H1 (cell line): ENCODE measurements at regions not wholly inside any gene's neighbourhood (a gene's known extent, or its start where the extent isn't known, plus 50 kb on each side); places are given as distances from the start of the nearest gene placed in this dataset.

ENCODE experiments used
- CTCF ChIA-PET: fragments of 300-600 bp; sonication (Branson Sonifier 250); formaldehyde crosslinking; loops from one replicate; lab custom pipeline; 2021; ENCODE audit not compliant: partially characterized antibody; lab: Charles Lee
- POLR2A ChIA-PET: fragments of 300-600 bp; sonication (Branson Sonifier 250); formaldehyde crosslinking; loops from one replicate; lab custom pipeline; 2021; ENCODE audit warnings: inconsistent platforms; ENCODE audit not compliant: partially characterized antibody; lab: Charles Lee
- DNase-seq, 2 experiments: peaks; one replicate each; pipeline versions ENCODE4 v3.0.0 to v3.0.0-alpha.2; 2010 to 2022; ENCODE audit warnings: low spot score in 2 of 2, low read depth in 1 of 2, mixed read lengths in 1 of 2
- FAIRE-seq: peaks from 2 replicates; lab custom pipeline; 2011; peaks lifted over from hg19 to GRCh38; lab: Jason Lieb, UNC
- H2AFZ ChIP-seq: 2 replicates; pipeline ENCODE4 v1.8.1; 2012; ENCODE audit warnings: low read length, inconsistent platforms
- H2AK5ac ChIP-seq: 2 replicates; pipeline ENCODE4 v1.6.1; 2013; ENCODE audit warnings: low read depth, low read length
- H2BK120ac ChIP-seq: replicated peaks from 2 replicates; pipeline ENCODE3; 2013; ENCODE audit warnings: low read depth, low read length, inconsistent platforms
- H2BK12ac ChIP-seq: 2 replicates; pipeline ENCODE4 v1.6.1; 2013; ENCODE audit warnings: low read depth, low read length
- H2BK15ac ChIP-seq: 2 replicates; pipeline ENCODE4 v1.6.1; 2013; ENCODE audit warnings: low read length
- H2BK20ac ChIP-seq: 2 replicates; pipeline ENCODE4 v1.6.1; 2013; ENCODE audit warnings: low read length
- H2BK5ac ChIP-seq: 2 replicates; pipeline ENCODE4 v1.6.1; 2013; ENCODE audit warnings: low read depth, low read length
- H3K14ac ChIP-seq: 2 replicates; pipeline ENCODE4 v1.6.1; 2013; ENCODE audit warnings: inconsistent platforms; ENCODE audit not compliant: insufficient read length
- H3K18ac ChIP-seq: 2 replicates; pipeline ENCODE4 v1.6.1; 2013; ENCODE audit warnings: low read length; ENCODE audit errors: extremely low read depth
- H3K23ac ChIP-seq: 2 replicates; pipeline ENCODE4 v1.6.1; 2013; ENCODE audit warnings: inconsistent platforms; ENCODE audit not compliant: insufficient read length
- H3K23me2 ChIP-seq: 2 replicates; pipeline ENCODE4 v1.6.1; 2013; ENCODE audit warnings: low read depth, low read length
- H3K27ac ChIP-seq: 2 replicates; pipeline ENCODE4 v1.6.1; 2011; ENCODE audit warnings: low read depth, low read length, inconsistent platforms
- H3K27me3 ChIP-seq, 4 experiments: replicated peaks in 1 of 4; 1 replicate in 1 of 4; 2 replicates in 3 of 4; pipeline versions ENCODE4 v1.6.1 to v1.8.1; 2011 to 2013; ENCODE audit warnings: low read length in 3 of 4, mild to moderate bottlenecking in 3 of 4, inconsistent platforms in 2 of 4, mixed read lengths in 2 of 4, moderate library complexity in 1 of 4; ENCODE audit not compliant: control insufficient read depth in 3 of 4, insufficient read depth in 3 of 4; ENCODE audit errors: extremely low read depth in 1 of 4
- H3K36me3 ChIP-seq, 4 experiments: 2 replicates each; pipeline versions ENCODE4 v1.6.1 to v1.8.1; 2011 to 2013; ENCODE audit warnings: mild to moderate bottlenecking in 4 of 4, low read length in 3 of 4, moderate library complexity in 2 of 4, control low read depth in 1 of 4, inconsistent platforms in 1 of 4; ENCODE audit not compliant: insufficient read depth in 4 of 4, control insufficient read depth in 2 of 4
- H3K4ac ChIP-seq: replicated peaks from 2 replicates; pipeline ENCODE3; 2013; ENCODE audit warnings: low read length, low read depth, mixed read lengths, inconsistent platforms; ENCODE audit not compliant: insufficient read length
- H3K4me1 ChIP-seq, 4 experiments: replicated peaks in 1 of 4; 1 replicate in 1 of 4; 2 replicates in 3 of 4; pipeline versions ENCODE4 v1.6.1 to v1.8.1; 2011 to 2013; ENCODE audit warnings: low read length in 3 of 4, inconsistent platforms in 2 of 4, mixed read lengths in 1 of 4; ENCODE audit not compliant: insufficient read depth in 4 of 4, control insufficient read depth in 3 of 4
- H3K4me2 ChIP-seq, 2 experiments: 2 replicates each; pipeline versions ENCODE4 v1.6.1 to v1.8.1; 2011 to 2013; ENCODE audit warnings: low read depth in 2 of 2, low read length in 2 of 2, control low read depth in 1 of 2, inconsistent platforms in 1 of 2, mild to moderate bottlenecking in 1 of 2; ENCODE audit not compliant: insufficient read depth in 1 of 2
- H3K4me3 ChIP-seq, 4 experiments: fragments of 200-600, 300-600 bp in 1 of 4; sonication (generic), shearing (Covaris generic), sonication (Bioruptor Twin) in 1 of 4; 2 replicates each; pipeline versions ENCODE4 v1.5.1 to v1.8.1; 2011 to 2016; ENCODE audit warnings: low read length in 4 of 4, low read depth in 3 of 4, control low read depth in 2 of 4, inconsistent platforms in 2 of 4, mild to moderate bottlenecking in 2 of 4, mixed read lengths in 1 of 4, moderate library complexity in 1 of 4; ENCODE audit not compliant: insufficient read depth in 2 of 4; ENCODE audit errors: extremely low read depth in 1 of 4
- H3K56ac ChIP-seq: replicated peaks from 2 replicates; pipeline ENCODE3; 2013; ENCODE audit warnings: low read depth, mild to moderate bottlenecking, mixed read lengths, low read length, inconsistent platforms; ENCODE audit not compliant: insufficient read length
- H3K79me1 ChIP-seq: 2 replicates; pipeline ENCODE4 v1.6.1; 2013; ENCODE audit warnings: low read depth, low read length, control low read depth
- H3K79me2 ChIP-seq, 2 experiments: 2 replicates each; pipeline versions ENCODE4 v1.6.1 to v1.8.1; 2012 to 2013; ENCODE audit warnings: low read length in 2 of 2, mild to moderate bottlenecking in 2 of 2, inconsistent platforms in 1 of 2; ENCODE audit not compliant: insufficient read depth in 2 of 2, control insufficient read depth in 1 of 2
- H3K9ac ChIP-seq, 4 experiments: replicated peaks in 1 of 4; 1 replicate in 1 of 4; 2 replicates in 3 of 4; pipeline versions ENCODE4 v1.6.1 to v1.8.1; 2011 to 2013; ENCODE audit warnings: low read depth in 3 of 4, low read length in 3 of 4, control low read depth in 2 of 4, mild to moderate bottlenecking in 2 of 4, moderate library complexity in 2 of 4, inconsistent platforms in 1 of 4; ENCODE audit errors: extremely low read depth in 1 of 4
- H3K9me3 ChIP-seq, 2 experiments: 2 replicates each; pipeline versions ENCODE4 v1.6.1 to v1.8.1; 2012 to 2013; ENCODE audit warnings: mild to moderate bottlenecking in 2 of 2, moderate library complexity in 2 of 2, control low read depth in 1 of 2, inconsistent platforms in 1 of 2, low read depth in 1 of 2, low read length in 1 of 2, mixed read lengths in 1 of 2; ENCODE audit not compliant: insufficient read depth in 2 of 2
- H4K20me1 ChIP-seq, 2 experiments: replicated peaks in 1 of 2; 2 replicates each; pipeline versions ENCODE3 to v1.8.1; 2011 to 2013; ENCODE audit warnings: inconsistent platforms in 2 of 2, low read length in 2 of 2, mild to moderate bottlenecking in 1 of 2; ENCODE audit not compliant: insufficient read depth in 2 of 2, control insufficient read depth in 1 of 2
- H4K5ac ChIP-seq: 2 replicates; pipeline ENCODE4 v1.6.1; 2013; ENCODE audit warnings: low read length, low read depth, mixed read lengths, inconsistent platforms; ENCODE audit not compliant: insufficient read length
- H4K8ac ChIP-seq: 2 replicates; pipeline ENCODE4 v1.8.0; 2013; ENCODE audit warnings: mild to moderate bottlenecking, moderate library complexity, low read length, inconsistent platforms; ENCODE audit not compliant: insufficient read depth; ENCODE audit errors: extremely low read depth
- H4K91ac ChIP-seq: replicated peaks from 2 replicates; pipeline ENCODE3; 2013; ENCODE audit warnings: low read length, mixed read lengths, inconsistent platforms; ENCODE audit not compliant: insufficient read length
- BCL11A ChIP-seq, 2 experiments: IDR thresholded peaks; one replicate each; pipeline ENCODE4 v1.6.1; 2011; ENCODE audit warnings: low read depth in 2 of 2, low read length in 2 of 2, mild to moderate bottlenecking in 2 of 2
- CBX5 ChIP-seq: fragments of 300-800, 300-1000 bp; sonication (generic); IDR thresholded peaks from 2 replicates; pipeline ENCODE4 v1.7.1; 2016; ENCODE audit warnings: antibody characterized with exemption, low read length, low read depth
- PHF8 ChIP-seq: fragments of 200-600 bp; sonication (generic); conservative IDR thresholded peaks from 2 replicates; pipeline ENCODE4 v1.7.1; 2012; ENCODE audit warnings: low read depth, mild to moderate bottlenecking, inconsistent platforms, low read length, moderate library complexity
- POLR2AphosphoS5 ChIP-seq: IDR thresholded peaks from 2 replicates; pipeline ENCODE4 v1.6.1; 2011; ENCODE audit warnings: low read depth, low read length
- RXRA ChIP-seq: IDR thresholded peaks from 2 replicates; pipeline ENCODE4 v1.6.1; 2011; ENCODE audit warnings: low read depth, mild to moderate bottlenecking, low read length, moderate library complexity; ENCODE audit not compliant: insufficient read depth
- SAP30 ChIP-seq: fragments of 300-600 bp; sonication (generic); IDR thresholded peaks from 2 replicates; pipeline ENCODE4 v1.7.1; 2012; ENCODE audit warnings: low read length, moderate library complexity, mild to moderate bottlenecking, inconsistent platforms; ENCODE audit not compliant: insufficient read depth, insufficient replicate concordance
- SIRT6 ChIP-seq: IDR thresholded peaks from one replicate; pipeline ENCODE4 v1.7.1; 2012; ENCODE audit warnings: low read length, inconsistent platforms
- SIX5 ChIP-seq: IDR thresholded peaks from 2 replicates; pipeline ENCODE4 v1.6.1; 2011; ENCODE audit warnings: mild to moderate bottlenecking, low read depth, low read length
- SRF ChIP-seq: IDR thresholded peaks from 2 replicates; pipeline ENCODE4 v1.6.1; 2011; ENCODE audit warnings: mild to moderate bottlenecking, low read depth, low read length, moderate library complexity
- YY1 ChIP-seq: IDR thresholded peaks from 2 replicates; pipeline ENCODE4 v1.6.1; 2011; ENCODE audit warnings: low read depth, mild to moderate bottlenecking, low read length
- WGBS, 2 experiments: shearing (Covaris generic) in 1 of 2; methylation state at CpG; one replicate each; pipeline versions ENCODE4 v1.1.6 to v1.1.7; 2013 to 2015; ENCODE audit warnings: low lambda C conversion rate in 2 of 2, mixed read lengths in 2 of 2, inconsistent platforms in 1 of 2, low coverage in 1 of 2, missing lambda C conversion rate in 1 of 2; ENCODE audit not compliant: insufficient replicate concordance in 2 of 2, insufficient coverage in 1 of 2, insufficient read length in 1 of 2; ENCODE audit errors: extremely low coverage in 1 of 2, missing lambda C conversion rate in 1 of 2; 5-methylcytosine and 5-hydroxymethylcytosine counted together
- TF ChIP-seq, protein P1 (sequence below): IDR thresholded peaks from 2 replicates; pipeline ENCODE4 v1.6.1; 2011; ENCODE audit warnings: low read depth, mild to moderate bottlenecking, low read length; ENCODE audit not compliant: insufficient read depth

DNA sequence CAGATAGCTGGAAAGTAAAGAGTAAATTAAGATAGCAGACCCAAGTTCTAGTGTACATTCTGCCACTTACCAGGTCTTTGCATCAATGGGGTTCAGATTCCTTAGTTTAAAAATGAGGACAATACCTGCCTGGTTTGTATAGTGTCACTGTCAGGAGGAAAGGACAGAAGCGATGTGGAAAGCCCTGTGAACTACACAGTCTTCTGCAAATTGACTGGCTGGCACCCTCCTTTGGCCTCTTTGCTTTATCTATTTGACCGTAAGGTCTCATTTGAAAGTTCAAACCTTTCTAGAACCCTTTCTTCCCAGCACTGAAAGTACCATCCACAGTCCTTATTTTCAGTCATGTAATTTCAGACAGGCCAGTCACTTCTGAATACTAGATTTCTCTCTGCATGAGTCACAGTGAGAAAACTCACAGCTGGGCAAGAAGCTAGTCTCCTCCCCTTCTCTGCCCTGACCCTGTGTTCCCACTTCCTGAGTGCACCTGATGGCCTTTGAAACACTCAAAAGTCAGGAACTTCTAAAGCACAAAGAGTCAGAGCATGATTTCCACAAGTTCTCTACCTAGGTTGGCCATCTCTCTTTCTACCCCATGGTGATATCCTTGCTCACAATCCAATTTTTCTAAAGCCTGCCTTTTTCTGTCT is 91.3 kb upstream of the RASEF start:
- no peaks in the 10 kb centered on the region for H3K23me2 ChIP-seq
- H2AFZ ChIP-seq, result no peak overlapping the region
- H3K79me2 ChIP-seq, result no peaks in the 10 kb centered on the region
- no peak overlapping the region for H3K4me3 ChIP-seq
- H3K9ac ChIP-seq, result no peak overlapping the region
- no peak overlapping the region for H4K91ac ChIP-seq
- no peak overlapping the region for H2BK120ac ChIP-seq
- H3K9me3 ChIP-seq, result no peaks in the 10 kb centered on the region
- no peak overlapping the region for H2BK5ac ChIP-seq
- WGBS, 2 experiments, result 91% methylated on average over 2 of the region's 2 CpGs; no CpG with 5 or more reads in 1 of the 2 experiments
- FAIRE-seq (no peak), DNase-seq (no peak)
- H2BK20ac ChIP-seq, result no peak overlapping the region
- no peak overlapping the region for H4K8ac ChIP-seq
- H2AK5ac ChIP-seq, result no peak overlapping the region
- no peaks in the 10 kb centered on the region for H3K79me1 ChIP-seq
- no peak overlapping the region for H4K5ac ChIP-seq
- H3K18ac ChIP-seq, result no peak overlapping the region
- H3K14ac ChIP-seq, result no peak overlapping the region
- no peak overlapping the region for H3K56ac ChIP-seq
- H3K4me1 ChIP-seq, result no peaks in the 10 kb centered on the region
- no peak overlapping the region for H3K27ac ChIP-seq
- no peak overlapping the region for H2BK12ac ChIP-seq
- H3K4ac ChIP-seq, result no peak overlapping the region
- ChIA-PET CTCF (no interaction called here), POLR2A (interaction anchor here (0.9 kb wide), 1 partner anchor 615 kb away, joined by 3 read pairs; no protein-coding TSS in a partner anchor)
- no peak overlapping the region for H2BK15ac ChIP-seq
- H4K20me1 ChIP-seq, result no peaks in the 10 kb centered on the region
- no peaks in the 10 kb centered on the region for H3K27me3 ChIP-seq
- no peaks in the 10 kb centered on the region for H3K36me3 ChIP-seq
- no peak overlapping the region for H3K23ac ChIP-seq
- no peak overlapping the region for H3K4me2 ChIP-seq
- TF ChIP-seq CBX5 (no peak), SAP30 (no peak), PHF8 (no peak), SRF (no peak), BCL11A (IDR thresholded peaks at IDR 0.05; ENCODE audit: low read depth in 2 of 2, low read length in 2 of 2) (no peak), SIX5 (no peak), YY1 (no peak), RXRA (no peak), SIRT6 (no peak), POLR2AphosphoS5 (no peak)
- TF ChIP-seq, protein P1, sequence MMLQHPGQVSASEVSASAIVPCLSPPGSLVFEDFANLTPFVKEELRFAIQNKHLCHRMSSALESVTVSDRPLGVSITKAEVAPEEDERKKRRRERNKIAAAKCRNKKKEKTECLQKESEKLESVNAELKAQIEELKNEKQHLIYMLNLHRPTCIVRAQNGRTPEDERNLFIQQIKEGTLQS, result no peak
